SK-N-MC (cell line): ENCODE measurements at regions not wholly inside any gene's neighbourhood (a gene's known extent, or its start where the extent isn't known, plus 50 kb on each side); places are given as distances from the start of the nearest gene placed in this dataset.

Experiments
- EZH2 ChIP-seq: fragments of 200-600 bp; sonication (generic); IDR thresholded peaks from one replicate; pipeline ENCODE4 v1.6.1; 2017; ENCODE audit warnings: antibody characterized with exemption
- POLR2AphosphoS5 ChIP-seq: IDR thresholded peaks from 2 replicates; pipeline ENCODE4 v1.6.1; 2012; ENCODE audit warnings: mild to moderate bottlenecking, low read depth, low read length, borderline replicate concordance

- TF ChIP-seq EZH2 (no peak), POLR2AphosphoS5 (no peak)
Measured at GRCh38 chr21:22885079-22885478, 1886.9 kb downstream of the NCAM2 start.
